ENCODE measurements at regions not wholly inside any gene's neighbourhood (a gene's known extent, or its start where the extent isn't known, plus 50 kb on each side); places are given as distances from the start of the nearest gene placed in this dataset.

- Histone ChIP-seq H3K4me2 (no peak overlapping the region), H3K4me1 (no peaks in the 10 kb centered on the region), H3K9me3 (no peaks in the 10 kb centered on the region), H3K4me3 (no peak overlapping the region), H3K27ac (no peak overlapping the region)
- POLR2A ChIA-PET: no interaction called here
- FAIRE-seq (no peak), DNase-seq (ENCODE audit: low read depth in 1 of 2, low spot score in 1 of 2) (no peak), ATAC-seq (no peak)
- CTCF ChIA-PET: no interaction called here
- no peak for TF ChIP-seq PBX3 (IDR thresholded peaks at IDR 0.05)
- TF ChIP-seq HEYL (CRISPR knock-in tag; IDR thresholded peaks at IDR 0.05): no peak
- no peak for TF ChIP-seq ESRRA (IDR thresholded peaks at IDR 0.05; ENCODE audit: borderline replicate concordance, low read length)
- no peak for TF ChIP-seq MYC (IDR thresholded peaks at IDR 0.05; ENCODE audit: borderline replicate concordance, low read length)
- no peak for TF ChIP-seq KDM5A (IDR thresholded peaks at IDR 0.05)
- TF ChIP-seq HMGXB4 (CRISPR knock-in tag; IDR thresholded peaks at IDR 0.05; ENCODE audit: borderline replicate concordance): no peak
- WGBS (ENCODE audit: missing lambda C conversion rate): 0% methylated on average over 2 of the region's 2 CpGs
These were observed 635.9 kb upstream of the FRG1 start for GRCh38 chr4:189304809-189305208.

- ChIA-PET POLR2A (no interaction called here), CTCF (no interaction called here)
- Histone ChIP-seq H3K4me1 (no peaks in the 10 kb centered on the region), H3K4me2 (no peak overlapping the region), H3K9me3 (no peaks in the 10 kb centered on the region), H3K27ac (no peak overlapping the region), H3K4me3 (no peak overlapping the region)
- ATAC-seq (no peak), DNase-seq (ENCODE audit: low read depth in 1 of 2, low spot score in 1 of 2) (no peak), FAIRE-seq (no peak)
- TF ChIP-seq BHLHE40 (IDR thresholded peaks at IDR 0.05; ENCODE audit: low read depth, low read length) (no peak), POLR2AphosphoS2 (conservative IDR thresholded peaks at IDR 0.05; ENCODE audit: low read length) (no peak), HOXB5 (CRISPR knock-in tag; IDR thresholded peaks at IDR 0.05) (no peak)
- WGBS (ENCODE audit: missing lambda C conversion rate): 46% methylated on average over 3 of the region's 3 CpGs
These were observed 635.2 kb upstream of the FRG1 start for GRCh38 chr4:189305500-189305899.

- ChIA-PET POLR2A (no interaction called here), CTCF (interaction anchor here (1.1 kb wide), 1 partner anchor 25 kb away, joined by 4 read pairs; no protein-coding TSS in a partner anchor)
- TF ChIP-seq EP300 (IDR thresholded peaks at IDR 0.05) (no peak), NPAS2 (CRISPR knock-in tag; IDR thresholded peaks at IDR 0.05; ENCODE audit: borderline replicate concordance) (no peak), REST (IDR thresholded peaks at IDR 0.05) (no peak), ZC3H11A (IDR thresholded peaks at IDR 0.05) (no peak), BCL3 (IDR thresholded peaks at IDR 0.05) (no peak), BHLHE40 (IDR thresholded peaks at IDR 0.05; ENCODE audit: low read depth, low read length) (no peak), MAFK (IDR thresholded peaks at IDR 0.05; ENCODE audit: partially characterized antibody) (no peak), ZSCAN20 (CRISPR knock-in tag; IDR thresholded peaks at IDR 0.05) (no peak), HMGXB4 (CRISPR knock-in tag; IDR thresholded peaks at IDR 0.05; ENCODE audit: borderline replicate concordance) (no peak), JUNB (IDR thresholded peaks at IDR 0.05) (no peak), EHF (CRISPR knock-in tag; IDR thresholded peaks at IDR 0.05) (no peak), MYC (IDR thresholded peaks at IDR 0.05; ENCODE audit: borderline replicate concordance, low read length) (no peak), FOXS1 (CRISPR knock-in tag; IDR thresholded peaks at IDR 0.05) (no peak), PHF8 (IDR thresholded peaks at IDR 0.05; ENCODE audit: borderline replicate concordance, low read depth) (no peak), E2F6 (IDR thresholded peaks at IDR 0.05; ENCODE audit: borderline replicate concordance, low read depth) (no peak), NR3C1 (IDR thresholded peaks at IDR 0.05) (no peak), TP53 (CRISPR knock-in tag; IDR thresholded peaks at IDR 0.05) (no peak), SMC3 (IDR thresholded peaks at IDR 0.05) (no peak), POLR2AphosphoS2 (conservative IDR thresholded peaks at IDR 0.05; ENCODE audit: low read length) (no peak), ESRRA (IDR thresholded peaks at IDR 0.05; ENCODE audit: borderline replicate concordance, low read length) (no peak)
- Histone ChIP-seq H3K4me2 (no peak overlapping the region), H3K4me3 (no peak overlapping the region), H3K27ac (no peak overlapping the region), H3K4me1 (no peaks in the 10 kb centered on the region), H3K9me3 (no peaks in the 10 kb centered on the region)
- no peak for FAIRE-seq
- 10% methylated on average over 1 of the region's 1 CpG for WGBS (ENCODE audit: missing lambda C conversion rate)
- DNase-seq (ENCODE audit: low read depth in 1 of 2, low spot score in 1 of 2): no peak
- no peak for ATAC-seq
These were observed 629.4 kb upstream of the FRG1 start for GRCh38 chr4:189311251-189311650.

All from A549 (cell line).